PC-3 (cell line): ENCODE measurements at regions not wholly inside any gene's neighbourhood (a gene's known extent, or its start where the extent isn't known, plus 50 kb on each side); places are given as distances from the start of the nearest gene placed in this dataset.

ENCODE experiments used
- EZH2 ChIP-seq: fragments of 300-600 bp; sonication (generic); IDR thresholded peaks from one replicate; pipeline ENCODE4 v1.6.1; 2017; ENCODE audit warnings: antibody characterized with exemption, mild to moderate bottlenecking, low read length; ENCODE audit not compliant: unreplicated experiment
- EZH2phosphoT487 ChIP-seq: fragments of 300-600 bp; sonication (generic); IDR thresholded peaks from 2 replicates; pipeline ENCODE4 v1.6.1; 2018; ENCODE audit warnings: mild to moderate bottlenecking, antibody characterized with exemption, low read length, borderline replicate concordance
- TF ChIP-seq, protein P1 (sequence below): fragments of 300-600 bp; sonication (generic); conservative IDR thresholded peaks from 2 replicates; pipeline ENCODE4 v1.5.1; 2017; ENCODE audit warnings: antibody characterized with exemption, low read depth, mild to moderate bottlenecking, low read length

DNA sequence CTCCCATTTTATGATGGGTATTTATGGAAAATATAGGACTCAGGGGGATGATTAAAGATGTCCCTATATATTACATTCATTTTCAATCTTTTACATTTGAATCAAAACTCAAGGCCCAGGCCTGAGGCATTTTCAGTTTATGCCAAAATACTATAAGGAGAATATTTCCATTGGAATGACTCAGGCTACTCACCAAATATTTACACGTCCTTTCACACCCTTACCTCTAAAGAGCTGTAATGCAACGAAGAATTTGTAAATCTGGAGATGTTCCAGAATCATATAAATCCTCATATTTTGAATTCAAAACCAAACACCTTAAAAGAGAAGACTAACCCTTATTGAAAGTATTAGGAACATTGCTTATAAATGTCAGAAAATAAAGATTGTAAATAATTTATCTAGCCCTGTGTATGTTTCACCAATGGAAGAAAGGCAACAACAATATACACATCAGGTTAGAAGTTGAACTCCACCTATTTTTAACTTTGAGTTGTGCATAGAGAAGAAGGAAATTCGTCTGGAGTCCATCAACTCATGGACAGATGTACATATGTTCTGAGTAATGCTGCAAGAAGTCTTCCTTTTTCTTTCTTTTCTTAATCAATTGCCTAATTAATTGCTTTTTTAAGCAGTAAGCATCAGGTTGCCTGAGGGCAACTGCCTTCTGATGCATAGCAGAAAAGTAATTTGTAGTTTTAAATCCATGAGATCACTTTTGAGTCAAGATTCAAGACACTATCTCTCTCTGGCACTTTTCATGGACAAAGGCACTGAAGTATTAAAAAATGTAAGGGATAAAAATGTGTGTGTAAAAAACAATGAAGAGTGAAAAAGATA is 579.3 kb upstream of the RGMB start:
- TF ChIP-seq, protein P1, sequence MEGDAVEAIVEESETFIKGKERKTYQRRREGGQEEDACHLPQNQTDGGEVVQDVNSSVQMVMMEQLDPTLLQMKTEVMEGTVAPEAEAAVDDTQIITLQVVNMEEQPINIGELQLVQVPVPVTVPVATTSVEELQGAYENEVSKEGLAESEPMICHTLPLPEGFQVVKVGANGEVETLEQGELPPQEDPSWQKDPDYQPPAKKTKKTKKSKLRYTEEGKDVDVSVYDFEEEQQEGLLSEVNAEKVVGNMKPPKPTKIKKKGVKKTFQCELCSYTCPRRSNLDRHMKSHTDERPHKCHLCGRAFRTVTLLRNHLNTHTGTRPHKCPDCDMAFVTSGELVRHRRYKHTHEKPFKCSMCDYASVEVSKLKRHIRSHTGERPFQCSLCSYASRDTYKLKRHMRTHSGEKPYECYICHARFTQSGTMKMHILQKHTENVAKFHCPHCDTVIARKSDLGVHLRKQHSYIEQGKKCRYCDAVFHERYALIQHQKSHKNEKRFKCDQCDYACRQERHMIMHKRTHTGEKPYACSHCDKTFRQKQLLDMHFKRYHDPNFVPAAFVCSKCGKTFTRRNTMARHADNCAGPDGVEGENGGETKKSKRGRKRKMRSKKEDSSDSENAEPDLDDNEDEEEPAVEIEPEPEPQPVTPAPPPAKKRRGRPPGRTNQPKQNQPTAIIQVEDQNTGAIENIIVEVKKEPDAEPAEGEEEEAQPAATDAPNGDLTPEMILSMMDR = no peak
- TF ChIP-seq EZH2 (no peak), EZH2phosphoT487 (no peak)
